ENCODE measurements at regions not wholly inside any gene's neighbourhood (a gene's known extent, or its start where the extent isn't known, plus 50 kb on each side); places are given as distances from the start of the nearest gene placed in this dataset.
"Not testable (repeated sequence)": the region's sequence is repeated elsewhere in the genome, so short reads cannot be mapped to it uniquely, and the experiment has no call there.

DNA sequence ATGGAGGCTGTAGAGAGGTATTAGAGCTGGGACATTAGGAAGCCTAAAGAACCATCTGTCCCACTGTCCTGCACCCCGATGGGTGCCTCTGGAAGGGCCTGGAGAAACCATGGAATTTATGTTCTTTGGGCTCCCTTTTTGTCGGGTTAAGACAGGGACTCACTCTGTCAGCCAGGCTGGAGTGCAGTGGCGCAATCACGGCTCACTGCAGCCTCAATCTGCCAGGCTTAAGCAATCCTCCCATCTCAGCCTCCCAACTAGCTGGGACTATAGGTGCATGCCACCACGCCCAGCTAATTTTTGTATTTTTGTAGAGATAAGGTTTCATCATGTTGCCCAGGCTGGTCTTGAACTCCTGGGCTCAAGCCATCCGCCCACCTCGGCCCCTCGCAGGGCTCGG is 78.2 kb upstream of the KDM7A start:
- TF ChIP-seq, protein P1, sequence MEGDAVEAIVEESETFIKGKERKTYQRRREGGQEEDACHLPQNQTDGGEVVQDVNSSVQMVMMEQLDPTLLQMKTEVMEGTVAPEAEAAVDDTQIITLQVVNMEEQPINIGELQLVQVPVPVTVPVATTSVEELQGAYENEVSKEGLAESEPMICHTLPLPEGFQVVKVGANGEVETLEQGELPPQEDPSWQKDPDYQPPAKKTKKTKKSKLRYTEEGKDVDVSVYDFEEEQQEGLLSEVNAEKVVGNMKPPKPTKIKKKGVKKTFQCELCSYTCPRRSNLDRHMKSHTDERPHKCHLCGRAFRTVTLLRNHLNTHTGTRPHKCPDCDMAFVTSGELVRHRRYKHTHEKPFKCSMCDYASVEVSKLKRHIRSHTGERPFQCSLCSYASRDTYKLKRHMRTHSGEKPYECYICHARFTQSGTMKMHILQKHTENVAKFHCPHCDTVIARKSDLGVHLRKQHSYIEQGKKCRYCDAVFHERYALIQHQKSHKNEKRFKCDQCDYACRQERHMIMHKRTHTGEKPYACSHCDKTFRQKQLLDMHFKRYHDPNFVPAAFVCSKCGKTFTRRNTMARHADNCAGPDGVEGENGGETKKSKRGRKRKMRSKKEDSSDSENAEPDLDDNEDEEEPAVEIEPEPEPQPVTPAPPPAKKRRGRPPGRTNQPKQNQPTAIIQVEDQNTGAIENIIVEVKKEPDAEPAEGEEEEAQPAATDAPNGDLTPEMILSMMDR (IDR thresholded peaks at IDR 0.05) = not testable (repeated sequence)
- TF ChIP-seq POLR2A (IDR thresholded peaks at IDR 0.05) = not testable (repeated sequence)

Data from ovary (tissue), 3 donors.